ENCODE measurements at regions not wholly inside any gene's neighbourhood (a gene's known extent, or its start where the extent isn't known, plus 50 kb on each side); places are given as distances from the start of the nearest gene placed in this dataset.

- TF ChIP-seq E2F6 (IDR thresholded peaks at IDR 0.05; ENCODE audit: borderline replicate concordance in 1 of 2, extremely low read depth in 1 of 2, insufficient read depth in 1 of 2, insufficient read length in 1 of 2, low read depth in 1 of 2, low read length in 1 of 2, poor library complexity in 1 of 2, severe bottlenecking in 1 of 2) (no peak), PML (IDR thresholded peaks at IDR 0.05; ENCODE audit: low read length) (no peak)
These were observed 58.5 kb upstream of the CRBN start (continued) for GRCh38 chr3:3237979-3238378.

GRCh38 chr3:3232251-3232650, 52.8 kb upstream of the CRBN start:
- BruUV-seq (replicated peaks): no TSS peak
- no peaks in the 10 kb centered on the region for H3K9me1 ChIP-seq (ENCODE audit: control insufficient read depth, insufficient read depth, low read length)
- H3K79me2 ChIP-seq (ENCODE audit: control insufficient read depth, insufficient read depth, low read length): no peaks in the 10 kb centered on the region
- H3K4me1 ChIP-seq (replicated peaks in 1 of 2; ENCODE audit: control insufficient read depth in 2 of 2, insufficient read depth in 2 of 2, low read length in 2 of 2): no peaks in the 10 kb centered on the region
- no peaks in the 10 kb centered on the region for H3K36me3 ChIP-seq (ENCODE audit: control insufficient read depth, insufficient read depth, low read length)
- DNase-seq (ENCODE audit: extremely low read depth in 1 of 4, low spot score in 3 of 4) (no peak), ATAC-seq (no peak), FAIRE-seq (no peak)
- TF ChIP-seq ZSCAN32 (CRISPR knock-in tag; IDR thresholded peaks at IDR 0.05): no peak
- peak; percentile 33; the same call in 1 of the 2 replicates for TF ChIP-seq ZNF316 (IDR thresholded peaks at IDR 0.05)
- TF ChIP-seq C11orf30 (IDR thresholded peaks at IDR 0.05; ENCODE audit: low read depth): 0 out of 2 replicates have a peak, but pooled peaks have one; percentile 12
- intact Hi-C loops (cut with micrococcal nuclease) (no loop called here), in situ Hi-C loops (cut with MboI) (no loop called here)
- H3K9ac ChIP-seq (ENCODE audit: insufficient read depth in 1 of 2, low read depth in 2 of 2, low read length in 2 of 2): no peak overlapping the region
- H3K4me2 ChIP-seq (ENCODE audit: insufficient read depth, low read length): no peak overlapping the region
- CTCF ChIA-PET (ENCODE audit: low intra/inter-chr PET ratio): no interaction called here
- H3K9me3 ChIP-seq (replicated peaks; ENCODE audit: control insufficient read depth, insufficient read depth, low read depth, low read length): no peaks in the 10 kb centered on the region
- H2AFZ ChIP-seq (ENCODE audit: low read depth, low read length): no peak overlapping the region
- H3K4me3 ChIP-seq: no peak overlapping the region
- H3K27me3 ChIP-seq (ENCODE audit: control insufficient read depth in 2 of 2, insufficient read depth in 2 of 2, low read length in 2 of 2): no peaks in the 10 kb centered on the region
- POLR2A ChIA-PET: no interaction called here
- no peak overlapping the region for H3K27ac ChIP-seq (ENCODE audit: extremely low read depth, low read depth, low read length)
- H4K20me1 ChIP-seq (replicated peaks; ENCODE audit: control insufficient read depth, insufficient read depth, low read length): no peaks in the 10 kb centered on the region

Data from K562 (cell line).